Mucosa of descending colon (tissue), 3 donors: ENCODE measurements at regions not wholly inside any gene's neighbourhood (a gene's known extent, or its start where the extent isn't known, plus 50 kb on each side); places are given as distances from the start of the nearest gene placed in this dataset.
"Not testable (repeated sequence)": the region's sequence is repeated elsewhere in the genome, so short reads cannot be mapped to it uniquely, and the experiment has no call there.

Experiments used
- ATAC-seq: fragments of 200-7000 bp; cut with Tn5 transposase; one replicate; pipeline ENCODE4 v1.9.1; 2020; ENCODE audit warnings: mild to moderate bottlenecking, moderate library complexity
- DNase-seq, 3 donors: peaks; one replicate each; pipeline ENCODE4 v3.0.0-alpha.2; 2020
- H3K36me3 ChIP-seq: fragments of 200-600 bp; one replicate; pipeline ENCODE4 v1.8.0; 2021; ENCODE audit warnings: low read depth, mild to moderate bottlenecking
- H3K4me1 ChIP-seq: fragments of 200-600 bp; one replicate; pipeline ENCODE4 v1.8.0; 2021; ENCODE audit warnings: low read depth, mild to moderate bottlenecking
- H3K4me3 ChIP-seq: fragments of 200-600 bp; one replicate; pipeline ENCODE4 v1.8.0; 2021; ENCODE audit warnings: mild to moderate bottlenecking
- H3K9me3 ChIP-seq: fragments of 200-600 bp; one replicate; pipeline ENCODE4 v1.8.0; 2021; ENCODE audit warnings: mild to moderate bottlenecking
- CTCF ChIP-seq: fragments of 200-600 bp; IDR thresholded peaks from one replicate; pipeline ENCODE4 v1.8.0; 2022; ENCODE audit warnings: antibody characterized with exemption, mild to moderate bottlenecking
- intact Hi-C, 2 donors: fragments of 100-400 bp; cut with DNase I in 1 of 2; cut with micrococcal nuclease in 1 of 2; formaldehyde crosslinking; loops; one replicate each; pipeline versions ENCODE4 v1.11.0 to v1.11.1; 2022; cut with DNase I, micrococcal nuclease
- donor health status: DM: no; HTN: no; CAD: no; lungs with moderate emphysema.
- donor health status: DM: no; HTN: no; CAD: no.
- donor health status: DM: no; HTN: yes; CAD: no.

DNA sequence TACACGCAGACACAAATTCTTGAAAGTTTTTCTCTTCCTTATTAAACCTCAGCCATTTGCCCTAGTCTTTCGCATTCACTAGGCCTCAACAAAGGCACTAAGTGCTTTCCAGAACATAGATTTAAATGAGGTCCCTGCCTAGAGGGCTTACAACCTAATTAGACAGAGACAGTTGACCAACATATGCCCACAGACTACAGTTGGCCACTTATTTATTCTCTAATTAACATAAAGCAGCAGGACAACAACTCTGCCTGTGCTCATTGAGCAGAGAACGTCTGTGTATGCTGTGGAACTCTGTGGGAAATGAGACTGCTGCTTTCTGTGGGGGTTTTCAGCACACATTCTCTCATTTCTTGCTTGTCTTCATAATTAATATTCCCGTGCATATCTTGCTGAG is 303.0 kb upstream of the TACR3 start:
- DNase-seq (no peak), ATAC-seq (no peak)
- intact Hi-C loops, result no loop called here
- no peak overlapping the region for H3K4me3 ChIP-seq
- no peaks in the 10 kb centered on the region for H3K9me3 ChIP-seq
- H3K4me1 ChIP-seq, result no peaks in the 10 kb centered on the region
- no peaks in the 10 kb centered on the region for H3K36me3 ChIP-seq
- TF ChIP-seq CTCF, result no peak

DNA sequence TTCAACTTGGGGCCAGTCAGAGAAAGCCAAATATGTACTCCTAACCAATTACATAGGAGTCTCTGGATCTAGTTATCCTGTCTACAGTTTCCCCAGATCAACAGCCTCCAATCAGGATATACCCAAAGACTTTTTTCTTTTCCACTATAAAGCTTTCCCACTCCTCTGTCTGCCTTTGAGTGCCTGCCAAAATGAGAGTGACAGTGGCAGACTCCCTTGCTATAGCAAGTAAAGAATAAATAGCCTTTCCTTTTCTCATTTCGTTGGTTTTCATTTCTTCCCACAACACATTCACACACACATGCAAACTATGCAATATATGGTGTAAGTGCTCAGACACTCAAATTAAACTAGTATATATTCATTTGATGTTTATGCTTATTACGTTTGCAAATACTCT is 302.4 kb upstream of the TACR3 start:
- intact Hi-C loops, result no loop called here
- Histone ChIP-seq H3K4me3 (no peak overlapping the region), H3K36me3 (no peaks in the 10 kb centered on the region), H3K9me3 (no peaks in the 10 kb centered on the region), H3K4me1 (no peaks in the 10 kb centered on the region)
- DNase-seq, result no peak
- no peak for TF ChIP-seq CTCF
- no peak for ATAC-seq

DNA sequence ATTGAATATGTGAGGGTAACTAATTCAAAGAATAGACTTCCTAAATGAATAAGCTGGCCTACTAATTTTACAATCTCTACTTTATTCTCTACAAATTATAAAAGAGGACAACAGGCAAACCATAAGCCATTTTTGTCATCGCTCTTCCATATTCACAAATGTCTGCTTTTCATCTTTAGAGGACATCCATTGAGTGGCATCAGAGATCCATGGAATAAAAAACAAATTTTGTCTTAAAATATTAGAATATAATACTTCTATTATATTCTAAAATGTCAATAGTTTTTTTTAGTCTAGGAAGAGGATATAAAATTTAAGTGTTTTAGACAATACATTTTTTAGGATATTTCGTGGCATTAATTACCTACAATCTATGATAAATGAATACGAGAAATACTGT is 300.9 kb upstream of the TACR3 start:
- no peak for ATAC-seq
- no peak overlapping the region for H3K4me3 ChIP-seq
- TF ChIP-seq CTCF, result no peak

DNA sequence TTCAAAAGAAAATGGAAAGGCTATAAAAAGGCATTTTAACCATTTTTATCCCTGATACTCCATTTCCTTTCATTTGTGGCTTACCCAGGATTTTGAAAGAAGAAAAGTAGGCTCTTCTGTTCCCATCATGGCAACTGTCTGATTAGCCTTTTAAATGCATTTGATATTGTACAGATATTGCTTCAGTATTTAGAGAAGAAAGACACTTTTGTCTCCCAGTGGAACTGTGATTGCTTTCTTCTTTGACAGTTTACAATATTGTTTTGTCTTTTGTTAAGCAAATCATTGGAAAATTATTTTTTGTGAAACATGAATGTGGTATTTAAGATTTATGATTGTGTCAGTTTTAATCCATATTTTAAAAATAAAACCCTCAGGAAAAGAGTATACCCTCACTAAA is 297.4 kb upstream of the TACR3 start:
- TF ChIP-seq CTCF, result no peak
- intact Hi-C loops, result no loop called here
- Histone ChIP-seq H3K4me1 (no peaks in the 10 kb centered on the region), H3K9me3 (no peaks in the 10 kb centered on the region), H3K4me3 (no peak overlapping the region), H3K36me3 (no peaks in the 10 kb centered on the region)
- DNase-seq (no peak), ATAC-seq (no peak)

More for the DNA sequence above, 300.9 kb upstream of the TACR3 start:
- DNase-seq, result no peak
- intact Hi-C loops, result no loop called here
- no peaks in the 10 kb centered on the region for H3K9me3 ChIP-seq
- H3K4me1 ChIP-seq, result no peaks in the 10 kb centered on the region
- no peaks in the 10 kb centered on the region for H3K36me3 ChIP-seq

- intact Hi-C loops, result no loop called here
- ATAC-seq (no peak), DNase-seq (peak in 1 of 3 donors; percentile 7)
- Histone ChIP-seq H3K36me3 (no peaks in the 10 kb centered on the region), H3K4me1 (no peaks in the 10 kb centered on the region), H3K9me3 (no peaks in the 10 kb centered on the region), H3K4me3 (no peak overlapping the region)
- TF ChIP-seq CTCF, result no peak
Measured at GRCh38 chr4:104015680-104016079, 295.9 kb upstream of the TACR3 start.

DNA sequence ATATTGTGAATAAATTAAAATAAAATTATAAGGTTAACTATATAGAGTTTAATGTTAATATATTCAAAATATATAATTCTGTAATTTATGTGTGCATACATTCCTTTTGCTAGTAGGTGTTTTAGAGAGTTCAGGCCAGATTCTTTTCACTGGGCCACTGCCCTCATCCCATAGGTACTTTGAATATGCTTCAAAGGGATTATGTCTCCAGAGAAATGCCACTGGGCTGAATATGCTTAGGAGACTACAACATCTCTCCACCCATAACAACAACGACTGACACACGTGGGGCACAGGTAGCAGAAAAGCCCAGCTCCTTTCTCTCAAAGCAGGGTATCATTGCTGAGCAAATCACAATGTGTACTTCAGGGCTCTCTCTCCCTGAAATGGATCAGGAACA is 290.9 kb upstream of the TACR3 start:
- Histone ChIP-seq H3K9me3 (peaks cover 2% of the 10 kb centered on the region), H3K4me3 (no peak overlapping the region), H3K4me1 (no peaks in the 10 kb centered on the region), H3K36me3 (no peaks in the 10 kb centered on the region)
- ATAC-seq, result no peak
- TF ChIP-seq CTCF, result no peak
- no peak for DNase-seq
- intact Hi-C loops, result no loop called here

DNA sequence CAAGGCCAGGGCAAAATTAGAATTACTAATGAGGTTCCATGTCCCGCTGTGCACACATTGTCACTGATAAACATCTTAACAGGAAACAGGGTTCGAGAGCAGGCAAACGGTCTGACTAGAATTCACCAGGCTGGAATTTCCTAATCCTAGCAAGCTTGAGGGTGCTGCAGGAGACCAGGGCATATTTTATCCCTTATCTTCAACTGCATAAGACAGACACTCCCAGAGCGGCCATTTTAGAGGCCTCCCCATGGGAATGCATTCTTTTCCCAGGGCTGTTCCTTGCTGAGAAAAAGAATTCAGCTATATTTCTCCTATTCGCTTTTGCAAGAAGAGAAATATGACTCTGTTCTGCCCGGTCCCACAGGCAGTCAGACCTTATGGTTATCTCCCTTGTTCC is 282.5 kb upstream of the TACR3 start:
- H3K9me3 ChIP-seq, result peaks cover 31% of the 10 kb centered on the region
- intact Hi-C loops, H3K4me3 ChIP-seq, DNase-seq, ATAC-seq, H3K36me3 ChIP-seq, H3K4me1 ChIP-seq: not testable (repeated sequence)
